ENCODE measurements at regions not wholly inside any gene's neighbourhood (a gene's known extent, or its start where the extent isn't known, plus 50 kb on each side); places are given as distances from the start of the nearest gene placed in this dataset.

GRCh38 chr2:150375333-150375732, 112.1 kb downstream of the RND3 start:
- TF ChIP-seq, protein P1, sequence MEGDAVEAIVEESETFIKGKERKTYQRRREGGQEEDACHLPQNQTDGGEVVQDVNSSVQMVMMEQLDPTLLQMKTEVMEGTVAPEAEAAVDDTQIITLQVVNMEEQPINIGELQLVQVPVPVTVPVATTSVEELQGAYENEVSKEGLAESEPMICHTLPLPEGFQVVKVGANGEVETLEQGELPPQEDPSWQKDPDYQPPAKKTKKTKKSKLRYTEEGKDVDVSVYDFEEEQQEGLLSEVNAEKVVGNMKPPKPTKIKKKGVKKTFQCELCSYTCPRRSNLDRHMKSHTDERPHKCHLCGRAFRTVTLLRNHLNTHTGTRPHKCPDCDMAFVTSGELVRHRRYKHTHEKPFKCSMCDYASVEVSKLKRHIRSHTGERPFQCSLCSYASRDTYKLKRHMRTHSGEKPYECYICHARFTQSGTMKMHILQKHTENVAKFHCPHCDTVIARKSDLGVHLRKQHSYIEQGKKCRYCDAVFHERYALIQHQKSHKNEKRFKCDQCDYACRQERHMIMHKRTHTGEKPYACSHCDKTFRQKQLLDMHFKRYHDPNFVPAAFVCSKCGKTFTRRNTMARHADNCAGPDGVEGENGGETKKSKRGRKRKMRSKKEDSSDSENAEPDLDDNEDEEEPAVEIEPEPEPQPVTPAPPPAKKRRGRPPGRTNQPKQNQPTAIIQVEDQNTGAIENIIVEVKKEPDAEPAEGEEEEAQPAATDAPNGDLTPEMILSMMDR (conservative IDR thresholded peaks at IDR 0.05; ENCODE audit: low read depth, low read length): no peak
- no peak for DNase-seq (ENCODE audit: low read depth)
- H3K4me3 ChIP-seq (ENCODE audit: low read depth, low read length): no peak overlapping the region

- TF ChIP-seq, protein P1 (conservative IDR thresholded peaks at IDR 0.05; ENCODE audit: low read depth, low read length): no peak
- no peak for DNase-seq (ENCODE audit: low read depth)
- no peak overlapping the region for H3K4me3 ChIP-seq (ENCODE audit: low read depth, low read length)
Observed at GRCh38 chr2:150374492-150374891, 113.0 kb downstream of the RND3 start.

GRCh38 chr2:150373374-150373773, 114.1 kb downstream of the RND3 start:
- TF ChIP-seq, protein P1 (conservative IDR thresholded peaks at IDR 0.05; ENCODE audit: low read depth, low read length): no peak
- no peak for DNase-seq (ENCODE audit: low read depth)
- no peak overlapping the region for H3K4me3 ChIP-seq (ENCODE audit: low read depth, low read length)

- no peak overlapping the region for H3K4me3 ChIP-seq (ENCODE audit: low read depth, low read length)
- TF ChIP-seq, protein P1 (conservative IDR thresholded peaks at IDR 0.05; ENCODE audit: low read depth, low read length): no peak
- no peak for DNase-seq (ENCODE audit: low read depth)
Observed at GRCh38 chr2:150371044-150371818, 116.2 kb downstream of the RND3 start.

GRCh38 chr2:150370561-150370960, 116.9 kb downstream of the RND3 start:
- TF ChIP-seq, protein P1 (conservative IDR thresholded peaks at IDR 0.05; ENCODE audit: low read depth, low read length): no peak
- DNase-seq (ENCODE audit: low read depth): no peak
- H3K4me3 ChIP-seq (ENCODE audit: low read depth, low read length): no peak overlapping the region

- no peak for DNase-seq (ENCODE audit: low read depth)
- TF ChIP-seq, protein P1 (conservative IDR thresholded peaks at IDR 0.05; ENCODE audit: low read depth, low read length): no peak
- H3K4me3 ChIP-seq (ENCODE audit: low read depth, low read length): no peak overlapping the region
Observed at GRCh38 chr2:150369862-150370261, 117.6 kb downstream of the RND3 start.

GRCh38 chr2:150358468-150358807, 129.0 kb downstream of the RND3 start:
- no peak overlapping the region for H3K4me3 ChIP-seq (ENCODE audit: low read depth, low read length)
- TF ChIP-seq, protein P1 (conservative IDR thresholded peaks at IDR 0.05; ENCODE audit: low read depth, low read length): no peak
- DNase-seq (ENCODE audit: low read depth): no peak
